DOHH2 (cell line): ENCODE measurements at regions not wholly inside any gene's neighbourhood (a gene's known extent, or its start where the extent isn't known, plus 50 kb on each side); places are given as distances from the start of the nearest gene placed in this dataset.
"Not testable (repeated sequence)": the region's sequence is repeated elsewhere in the genome, so short reads cannot be mapped to it uniquely, and the experiment has no call there.

Experiments
- CTCF ChIP-seq: fragments of 200-600 bp; sonication (generic); IDR thresholded peaks from one replicate; pipeline ENCODE4 v1.5.1; 2014; ENCODE audit warnings: antibody characterized with exemption, mild to moderate bottlenecking, low read depth, low read length; ENCODE audit not compliant: poor library complexity, severe bottlenecking
- EZH2phosphoT487 ChIP-seq: fragments of 200-600 bp; sonication (generic); IDR thresholded peaks from 2 replicates; pipeline ENCODE4 v1.6.1; 2017; ENCODE audit warnings: borderline replicate concordance, mild to moderate bottlenecking, antibody characterized with exemption, low read length, moderate library complexity, mixed read lengths

GRCh38 chr12:131232872-131233271 lies 279.2 kb downstream of the ADGRD1 start:
- not testable (repeated sequence) for TF ChIP-seq CTCF, EZH2phosphoT487
